Common myeloid progenitor, CD34-positive (primary cell): ENCODE measurements at regions not wholly inside any gene's neighbourhood (a gene's known extent, or its start where the extent isn't known, plus 50 kb on each side); places are given as distances from the start of the nearest gene placed in this dataset.
"Not testable (repeated sequence)": the region's sequence is repeated elsewhere in the genome, so short reads cannot be mapped to it uniquely, and the experiment has no call there.

Experiments
- CTCF ChIA-PET: fragments of 350-600 bp; sonication (Branson Sonifier 250); formaldehyde crosslinking; loops from one replicate; lab custom pipeline; 2021; ENCODE audit warnings: antibody characterized with exemption; lab: Charles Lee
- POLR2A ChIA-PET: fragments of 350-600 bp; sonication (Branson Sonifier 250); formaldehyde crosslinking; loops from one replicate; lab custom pipeline; 2021; ENCODE audit warnings: antibody characterized with exemption; lab: Charles Lee
- DNase-seq, 3 donors: peaks; one replicate each; pipeline versions ENCODE4 v3.0.0 to v3.0.0-alpha.2; 2013
- H3K27ac ChIP-seq, 2 experiments: 1 replicate in 1 of 2; 2 replicates in 1 of 2; pipeline ENCODE4 v1.7.0; 2013; ENCODE audit warnings: inconsistent platforms in 2 of 2, low read length in 2 of 2, mild to moderate bottlenecking in 2 of 2, low read depth in 1 of 2, moderate library complexity in 1 of 2; ENCODE audit not compliant: severe bottlenecking in 2 of 2, insufficient read depth in 1 of 2, poor library complexity in 1 of 2
- H3K27me3 ChIP-seq, 5 experiments: replicated peaks in 2 of 5; 1 replicate in 3 of 5; 2 replicates in 2 of 5; pipeline versions ENCODE4 v1.6.1 to v1.7.0; 2013; ENCODE audit warnings: low read length in 4 of 5, mild to moderate bottlenecking in 2 of 5, moderate library complexity in 2 of 5, inconsistent platforms in 1 of 5; ENCODE audit not compliant: insufficient read depth in 5 of 5, control insufficient read depth in 4 of 5
- H3K36me3 ChIP-seq, 4 experiments: 1 replicate in 2 of 4; 2 replicates in 2 of 4; pipeline versions ENCODE4 v1.6.1 to v1.7.0; 2013; ENCODE audit warnings: low read length in 3 of 4, control low read depth in 1 of 4, mild to moderate bottlenecking in 1 of 4; ENCODE audit not compliant: control insufficient read depth in 4 of 4, insufficient read depth in 4 of 4
- H3K4me1 ChIP-seq, 4 experiments: 1 replicate in 3 of 4; 2 replicates in 1 of 4; pipeline versions ENCODE4 v1.6.1 to v1.7.1; 2013; ENCODE audit warnings: low read length in 3 of 4, mild to moderate bottlenecking in 3 of 4, control low read depth in 1 of 4, inconsistent platforms in 1 of 4, moderate library complexity in 1 of 4; ENCODE audit not compliant: control insufficient read depth in 4 of 4, insufficient read depth in 4 of 4; ENCODE audit errors: control extremely low read depth in 1 of 4
- H3K4me3 ChIP-seq, 7 experiments: 1 replicate in 4 of 7; 2 replicates in 3 of 7; pipeline versions ENCODE4 v1.5.1 to v1.7.0; 2013; ENCODE audit warnings: mild to moderate bottlenecking in 7 of 7, low read length in 6 of 7, moderate library complexity in 6 of 7, inconsistent platforms in 2 of 7, low read depth in 2 of 7, control low read depth in 1 of 7; ENCODE audit not compliant: insufficient read depth in 4 of 7, control insufficient read depth in 1 of 7; ENCODE audit errors: extremely low read depth in 1 of 7
- H3K9me3 ChIP-seq, 5 experiments: 1 replicate in 4 of 5; 2 replicates in 1 of 5; pipeline versions ENCODE4 v1.6.1 to v1.7.1; 2013; ENCODE audit warnings: low read length in 4 of 5, mild to moderate bottlenecking in 2 of 5, inconsistent platforms in 1 of 5, low read depth in 1 of 5, moderate library complexity in 1 of 5; ENCODE audit not compliant: control insufficient read depth in 4 of 5, insufficient read depth in 2 of 5; ENCODE audit errors: control extremely low read depth in 1 of 5
- WGBS: methylation state at CpG from one replicate; pipeline ENCODE4 v1.1.5; 2013; ENCODE audit not compliant: insufficient coverage; 5-methylcytosine and 5-hydroxymethylcytosine counted together

DNA sequence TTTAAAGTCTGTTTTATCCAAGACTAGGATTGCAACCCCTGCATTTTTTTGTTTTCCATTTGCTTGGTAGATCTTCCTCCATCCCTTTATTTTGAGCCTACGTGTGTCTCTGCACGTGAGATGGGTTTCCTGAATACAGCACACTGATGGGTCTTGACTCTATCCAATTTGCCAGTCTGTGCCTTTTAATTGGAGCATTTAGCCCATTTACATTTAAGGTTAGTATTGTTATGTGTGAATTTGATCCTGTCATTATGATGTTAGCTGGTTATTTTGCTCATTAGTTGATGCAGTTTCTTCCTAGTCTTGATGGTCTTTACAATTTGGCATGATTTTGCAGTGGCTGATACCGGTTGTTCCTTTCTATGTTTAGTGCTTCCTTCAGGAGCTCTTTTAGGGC is 117.3 kb downstream of the MDH1 start:
- H3K36me3 ChIP-seq, H3K27me3 ChIP-seq, H3K4me1 ChIP-seq, H3K4me3 ChIP-seq, H3K9me3 ChIP-seq, DNase-seq, CTCF ChIA-PET, H3K27ac ChIP-seq, POLR2A ChIA-PET: not testable (repeated sequence)
- WGBS: no CpG with 5 or more reads among the region's 3 CpGs

DNA sequence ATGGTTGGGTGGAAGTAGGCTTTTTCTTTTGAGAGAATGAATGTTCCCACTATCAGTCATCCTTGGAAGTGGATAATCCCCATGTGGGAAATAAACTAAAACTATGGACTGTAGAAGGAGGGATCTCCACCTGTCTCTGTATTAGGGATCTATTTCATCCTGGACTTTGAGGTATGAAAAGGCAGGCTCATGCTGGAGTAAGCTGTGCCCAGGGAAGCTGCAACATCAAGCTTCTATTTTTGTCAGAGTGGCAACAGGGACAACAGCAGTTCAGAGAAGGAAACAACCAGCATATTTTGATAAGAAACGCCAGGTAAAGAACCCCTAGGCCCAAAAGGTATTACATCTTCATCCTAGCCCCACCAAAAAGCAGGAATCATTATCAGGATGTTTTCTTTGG is 122.0 kb downstream of the MDH1 start:
- H3K27ac ChIP-seq: no peak overlapping the region
- H3K4me1 ChIP-seq: no peaks in the 10 kb centered on the region
- DNase-seq: no peak
- POLR2A ChIA-PET: no interaction called here
- CTCF ChIA-PET: no interaction called here
- peaks cover 0 to 1% (median 0%) of the 10 kb centered on the region in 5 experiments for H3K9me3 ChIP-seq
- H3K27me3 ChIP-seq: no peaks in the 10 kb centered on the region
- 100% methylated on average over 1 of the region's 1 CpG for WGBS
- H3K36me3 ChIP-seq: no peaks in the 10 kb centered on the region
- no peak overlapping the region for H3K4me3 ChIP-seq

DNA sequence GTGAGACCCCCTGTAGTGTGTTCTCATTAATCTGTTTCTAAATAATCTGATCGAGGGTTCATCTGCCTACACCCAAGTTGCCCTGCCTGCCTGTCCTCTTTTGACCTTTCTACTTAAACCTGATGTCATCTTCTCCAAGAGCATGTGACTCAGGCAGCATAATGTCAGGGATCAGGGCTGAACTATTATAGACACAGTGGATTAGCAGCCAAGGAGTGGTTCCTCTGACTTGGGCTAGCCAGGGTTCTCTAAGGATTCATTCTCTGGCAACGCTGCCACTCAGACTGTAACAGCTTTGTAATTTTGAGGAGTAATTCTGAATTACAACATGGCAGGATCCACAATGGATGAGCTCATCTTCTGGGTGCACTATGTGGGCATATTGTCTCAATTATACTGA is 124.0 kb downstream of the MDH1 start:
- ChIA-PET CTCF (no interaction called here), POLR2A (no interaction called here)
- Histone ChIP-seq H3K27me3 (no peaks in the 10 kb centered on the region), H3K4me1 (no peaks in the 10 kb centered on the region), H3K27ac (no peak overlapping the region), H3K36me3 (no peaks in the 10 kb centered on the region), H3K4me3 (no peak overlapping the region), H3K9me3 (peaks cover 0 to 1% (median 0%) of the 10 kb centered on the region in 5 experiments)
- no peak for DNase-seq
- 92% methylated on average over 2 of the region's 2 CpGs for WGBS

DNA sequence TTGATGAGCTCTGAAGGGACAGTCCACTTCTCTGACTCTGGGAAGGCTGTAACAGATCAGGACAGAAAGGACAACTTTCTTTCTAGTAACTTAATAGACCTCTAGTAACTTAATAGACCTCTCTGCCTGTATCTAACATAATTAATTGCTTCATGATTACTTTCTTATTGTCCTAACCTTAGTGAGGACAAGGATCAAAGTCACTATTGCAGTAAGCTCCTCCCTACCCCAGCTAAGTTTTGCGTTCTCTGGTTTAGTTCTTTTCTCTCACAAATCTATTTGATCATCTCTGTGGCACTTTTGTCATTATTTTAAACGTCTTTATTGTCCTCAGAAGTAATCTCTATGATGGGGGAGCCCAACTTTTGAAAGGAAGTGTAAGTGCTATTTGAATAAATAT is 125.5 kb upstream of the UGP2 start:
- Histone ChIP-seq H3K4me1 (no peaks in the 10 kb centered on the region), H3K36me3 (no peaks in the 10 kb centered on the region), H3K9me3 (peaks cover 0 to 1% (median 0%) of the 10 kb centered on the region in 5 experiments), H3K27ac (no peak overlapping the region), H3K4me3 (no peak overlapping the region), H3K27me3 (no peaks in the 10 kb centered on the region)
- no CpG with 5 or more reads among the region's 2 CpGs for WGBS
- ChIA-PET POLR2A (no interaction called here), CTCF (interaction anchor here (0.6 to 1.4 kb wide), 3 partner anchors 15 to 37 kb away, joined by 3 to 4 read pairs (median 3); no protein-coding TSS in a partner anchor)
- DNase-seq: no peak

DNA sequence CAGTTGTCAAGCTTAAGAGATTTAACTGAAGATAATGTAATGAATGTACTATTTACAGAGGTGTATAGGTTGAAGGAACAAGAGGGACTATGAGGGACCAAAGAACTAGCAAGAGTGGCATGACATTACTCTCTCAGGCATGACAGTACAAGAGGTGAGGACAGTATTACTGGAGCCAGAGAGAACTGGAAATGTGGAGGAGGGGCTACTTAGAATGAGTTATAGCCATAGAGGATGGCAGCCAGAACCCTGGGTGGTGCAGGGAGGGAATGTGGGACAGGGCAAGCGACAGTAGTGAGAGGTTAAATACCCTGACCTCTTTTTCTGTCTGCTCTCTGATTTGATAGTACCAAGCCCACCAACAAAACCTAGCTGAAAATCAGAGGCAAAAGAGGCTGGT is 122.6 kb upstream of the UGP2 start:
- no peaks in the 10 kb centered on the region for H3K4me1 ChIP-seq
- ChIA-PET POLR2A (no interaction called here), CTCF (interaction anchor here (0.6 kb wide), 1 partner anchor 17 kb away, joined by 3 read pairs; no protein-coding TSS in a partner anchor)
- no peak for DNase-seq
- no peaks in the 10 kb centered on the region for H3K36me3 ChIP-seq
- no peaks in the 10 kb centered on the region for H3K27me3 ChIP-seq
- no peak overlapping the region for H3K27ac ChIP-seq
- no peak overlapping the region for H3K4me3 ChIP-seq
- no CpG with 5 or more reads among the region's 1 CpG for WGBS
- H3K9me3 ChIP-seq: peaks cover 0 to 1% (median 0%) of the 10 kb centered on the region in 5 experiments

DNA sequence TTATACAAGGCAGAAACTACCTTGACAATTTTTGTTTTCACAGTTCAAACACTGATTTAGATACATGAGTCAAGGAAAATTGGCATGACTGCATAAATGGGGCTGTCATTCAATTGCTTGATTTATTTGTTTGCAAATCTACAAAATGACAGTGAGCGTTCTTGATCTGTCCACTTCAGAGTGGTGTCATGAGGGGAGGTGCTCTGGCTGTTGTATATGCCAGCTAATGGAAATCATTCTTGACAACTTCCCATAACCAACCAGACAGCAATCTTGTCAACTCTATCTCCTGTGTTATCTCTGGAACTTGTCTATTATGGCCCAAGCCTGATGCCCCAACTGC is 120.6 kb upstream of the UGP2 start:
- ChIA-PET POLR2A (no interaction called here), CTCF (no interaction called here)
- WGBS: no CpG with 5 or more reads among the region's 1 CpG
- Histone ChIP-seq H3K27ac (no peak overlapping the region), H3K27me3 (no peaks in the 10 kb centered on the region), H3K4me3 (no peak overlapping the region), H3K4me1 (no peaks in the 10 kb centered on the region), H3K36me3 (no peaks in the 10 kb centered on the region), H3K9me3 (peaks cover 0 to 3% (median 0%) of the 10 kb centered on the region in 5 experiments)
- no peak for DNase-seq

DNA sequence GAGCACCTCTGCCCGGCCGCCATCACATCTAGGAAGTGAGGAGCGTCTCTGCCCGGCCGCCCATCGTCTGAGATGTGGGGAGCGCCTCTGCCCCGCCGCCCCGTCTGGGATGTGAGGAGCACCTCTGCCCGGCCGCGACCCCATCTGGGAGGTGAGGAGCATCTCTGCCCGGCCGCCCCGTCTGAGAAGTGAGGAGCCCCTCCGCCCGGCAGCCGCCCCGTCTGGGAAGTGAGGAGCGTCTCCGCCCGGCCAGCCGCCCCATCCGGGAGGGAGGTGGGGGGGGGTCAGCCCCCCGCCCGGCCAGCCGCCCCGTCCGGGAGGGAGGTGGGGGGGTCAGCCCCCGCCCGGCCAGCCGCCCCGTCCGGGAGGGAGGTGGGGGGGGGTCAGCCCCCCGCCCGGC is 119.4 kb upstream of the UGP2 start:
- H3K4me1 ChIP-seq, H3K27ac ChIP-seq, DNase-seq, H3K4me3 ChIP-seq, POLR2A ChIA-PET, H3K36me3 ChIP-seq, H3K9me3 ChIP-seq, H3K27me3 ChIP-seq, CTCF ChIA-PET: not testable (repeated sequence)
- WGBS: no CpG with 5 or more reads among the region's 37 CpGs
